Posterior cingulate gyrus (tissue), 11 donors: ENCODE measurements at regions not wholly inside any gene's neighbourhood (a gene's known extent, or its start where the extent isn't known, plus 50 kb on each side); places are given as distances from the start of the nearest gene placed in this dataset.

Experiments used
- DNase-seq, 10 donors: peaks; one replicate each; pipeline versions ENCODE4 v3.0.0 to v3.0.0-alpha.2; 2020 to 2021; ENCODE audit warnings: mixed read lengths in 3 of 10
- intact Hi-C: fragments of 100-400 bp; cut with DNase I; formaldehyde crosslinking; loops from one replicate; pipeline ENCODE4 v1.15.1; 2023

DNA sequence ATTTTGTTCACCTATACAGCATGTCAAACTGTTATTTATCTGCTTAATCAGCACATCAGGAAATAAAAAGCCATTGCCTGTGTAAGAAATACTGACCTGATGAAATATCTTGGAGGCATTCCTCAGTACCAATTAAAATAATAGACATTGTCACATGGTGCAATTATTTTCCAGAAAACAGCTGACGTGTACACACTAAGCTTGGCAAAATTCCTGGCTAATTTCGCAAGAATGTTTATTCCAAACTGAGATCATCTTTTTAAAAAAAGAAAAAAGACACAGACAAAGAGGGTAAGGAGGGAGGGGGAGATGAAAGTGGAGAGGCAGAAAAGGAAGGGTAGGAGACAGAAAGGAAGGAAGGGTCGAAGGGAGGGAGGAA, 61.9 kb upstream of the NFKB1 start:
- intact Hi-C loops, result loop anchor here (10.0 kb wide), 1 partner anchor 94 kb away; the partner anchor contains the start of gene SLC39A8

DNA sequence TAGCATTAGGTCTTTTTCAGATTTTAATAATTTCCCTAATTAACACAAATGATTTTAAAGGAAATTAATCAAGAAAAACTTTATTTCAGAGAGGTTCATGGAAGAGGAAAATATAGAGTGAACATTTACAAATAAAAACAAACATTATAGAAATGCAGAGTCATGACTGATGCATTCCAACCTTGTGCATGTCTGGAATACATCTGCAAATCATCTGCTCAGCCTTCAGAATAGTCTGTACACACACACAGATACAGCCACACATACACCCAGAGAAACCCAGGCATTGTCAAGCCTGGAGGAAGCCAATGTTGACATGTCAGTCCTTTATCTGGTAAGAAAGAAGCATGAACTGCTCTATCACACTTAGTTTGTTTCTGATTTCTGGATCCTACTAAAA, 61.3 kb upstream of the NFKB1 start:
- no peak for DNase-seq
- intact Hi-C loops, result loop anchor here (10.0 kb wide), 1 partner anchor 95 kb away; the partner anchor contains the start of gene SLC39A8

More for the DNA sequence above, 61.9 kb upstream of the NFKB1 start:
- DNase-seq, result no peak

DNA sequence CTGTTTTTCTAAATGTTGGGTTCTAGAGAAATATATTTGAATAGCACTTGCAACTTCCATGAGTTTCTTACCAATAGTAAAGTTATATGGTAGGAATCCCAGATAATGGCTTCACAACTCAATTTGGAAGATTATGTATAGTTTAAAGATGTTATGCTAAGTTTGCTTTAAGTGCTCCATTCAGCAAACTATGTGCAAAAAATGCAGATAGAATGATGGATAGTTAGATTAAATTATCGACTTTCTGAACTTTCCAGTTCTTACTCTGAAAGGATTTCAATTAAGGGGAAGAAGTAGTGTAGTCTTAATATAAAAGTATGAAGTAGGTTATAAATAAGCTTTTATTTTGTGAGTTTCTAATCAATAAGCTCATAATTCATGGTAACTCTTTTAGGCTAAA, 60.7 kb upstream of the NFKB1 start:
- intact Hi-C loops, result no loop called here
- no peak for DNase-seq

DNA sequence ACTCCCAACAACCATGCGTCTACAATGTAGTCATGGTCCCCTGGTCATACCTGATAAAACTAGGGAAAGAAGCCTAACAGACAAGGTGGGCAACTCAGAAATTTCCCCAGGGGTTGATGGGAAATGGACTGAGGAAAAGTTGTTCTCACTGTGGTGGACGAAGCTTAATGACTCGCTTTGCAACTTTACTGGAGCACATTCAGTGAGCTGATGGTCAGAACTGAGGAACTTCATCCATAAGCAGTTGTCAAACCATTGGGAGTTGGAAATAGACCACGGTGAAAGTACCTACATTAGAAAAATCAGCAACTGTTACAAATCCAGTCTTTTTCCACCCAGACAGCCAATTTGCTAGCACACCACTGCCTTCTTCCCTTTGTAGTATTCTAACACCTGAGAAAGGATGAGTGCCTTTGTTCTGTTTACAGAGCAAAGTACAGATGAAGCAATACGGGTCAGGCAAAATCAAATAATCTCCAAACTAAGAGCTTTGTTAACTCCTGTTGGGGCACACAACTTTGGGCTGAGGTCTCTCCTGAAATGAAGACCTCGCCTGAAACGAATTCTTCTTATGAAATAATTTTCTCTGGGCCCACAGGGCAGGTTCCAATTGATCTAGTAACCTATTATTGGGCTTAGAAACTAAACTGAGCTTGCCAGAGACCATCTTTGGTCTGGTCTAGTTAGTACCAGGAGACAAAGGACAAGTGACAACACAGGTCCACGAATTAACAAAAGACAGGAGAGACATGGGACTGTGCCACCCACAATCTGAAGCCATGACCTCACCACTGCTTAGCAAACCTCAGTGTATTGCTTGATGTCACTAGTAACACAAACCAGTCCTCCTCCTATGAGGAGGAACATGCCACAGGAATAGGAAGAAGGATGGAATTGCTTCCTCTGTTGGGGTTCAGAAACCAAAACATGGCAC, 58.9 kb upstream of the NFKB1 start:
- no peak for DNase-seq
- intact Hi-C loops, result no loop called here

DNA sequence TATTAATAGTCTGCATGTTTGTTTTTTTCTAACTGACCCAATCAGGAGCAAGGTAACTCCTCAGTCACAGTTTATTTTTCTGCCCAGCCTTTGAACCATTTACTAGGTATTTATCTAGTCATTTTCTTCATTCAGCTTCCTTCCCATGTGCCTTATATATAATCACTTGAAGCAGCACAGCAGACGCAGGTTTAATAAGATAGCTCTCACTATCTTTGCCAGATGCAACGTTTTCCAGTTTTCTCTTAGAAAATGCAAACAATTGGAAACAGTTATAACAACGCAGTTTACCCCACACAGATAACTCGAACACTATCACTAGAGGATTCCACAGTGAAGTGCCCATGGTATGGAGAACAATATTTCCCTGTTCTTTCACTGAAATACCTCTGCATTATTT, 56.4 kb upstream of the NFKB1 start:
- no peak for DNase-seq
- intact Hi-C loops, result loop anchor here (5.0 kb wide), 1 partner anchor 568 kb away; no protein-coding TSS in a partner anchor

DNA sequence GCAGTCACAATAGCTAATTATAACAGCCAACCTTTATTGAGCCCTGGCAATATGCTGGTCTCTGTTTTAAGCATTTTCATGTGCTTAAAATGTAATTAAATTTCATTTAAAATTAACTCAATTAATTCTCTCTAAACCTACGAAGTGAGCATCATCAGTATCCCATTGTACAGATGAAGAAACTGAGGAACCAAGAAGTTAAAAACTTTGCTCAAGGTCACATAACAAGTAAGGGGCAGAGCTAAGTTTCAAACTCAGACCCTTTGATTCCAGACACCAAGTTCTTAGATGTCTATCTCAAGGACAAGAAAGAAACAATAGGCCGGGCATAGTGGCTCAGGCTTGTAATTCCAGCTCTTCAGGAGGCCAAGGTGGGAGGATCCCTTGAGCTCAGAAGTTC, 55.9 kb upstream of the NFKB1 start:
- no peak for DNase-seq
- intact Hi-C loops, result loop anchor here (5.0 kb wide), 1 partner anchor 567 kb away; no protein-coding TSS in a partner anchor

DNA sequence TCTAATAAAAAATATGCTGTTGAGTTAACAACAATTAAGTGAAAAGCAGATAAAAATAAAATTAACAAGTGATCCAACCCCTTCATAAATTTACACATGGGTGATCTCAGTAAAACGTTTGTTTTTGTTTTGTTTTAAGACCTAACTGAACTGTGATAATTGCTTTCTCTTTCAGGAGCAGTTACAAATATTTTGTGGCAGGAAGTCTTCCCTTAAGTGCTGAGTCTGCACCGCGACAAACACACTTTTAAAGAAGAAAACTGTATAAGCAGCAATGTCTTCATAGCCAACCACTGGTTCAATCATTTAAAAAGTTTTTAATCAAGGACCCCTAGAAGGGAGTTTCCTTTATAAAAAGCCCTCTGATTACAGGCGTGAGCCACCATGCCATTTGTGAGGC, 53.7 kb upstream of the NFKB1 start:
- no peak for DNase-seq
- intact Hi-C loops, result loop anchor here (5.0 kb wide), 1 partner anchor 565 kb away; no protein-coding TSS in a partner anchor

DNA sequence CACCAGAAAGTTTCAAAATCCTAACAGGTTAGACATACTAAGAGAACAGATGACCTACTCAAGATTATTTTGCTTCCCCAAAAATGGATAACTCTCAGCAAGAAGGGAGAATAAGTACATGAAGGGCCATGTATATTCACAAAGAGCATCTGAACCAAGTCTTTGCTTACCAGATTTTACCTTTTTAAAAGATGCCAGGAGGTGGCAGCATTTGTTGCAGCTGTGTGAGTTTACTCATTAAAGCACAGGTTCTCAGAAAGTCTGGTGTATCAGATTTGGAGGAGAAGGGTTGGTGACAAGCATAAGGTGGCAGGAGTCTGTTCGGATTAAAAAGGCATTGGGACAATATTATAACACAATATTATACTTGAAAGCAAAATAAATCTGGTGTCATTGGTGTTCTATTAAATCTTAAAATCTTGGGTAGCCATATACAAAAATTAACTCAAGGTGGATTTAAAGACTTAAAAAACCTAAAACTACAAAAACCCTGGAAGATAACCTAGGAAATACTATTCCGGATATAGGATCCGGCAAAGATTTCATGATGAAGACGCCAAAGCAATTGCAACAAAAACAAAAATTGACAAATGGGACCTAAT, 51.3 kb upstream of the NFKB1 start:
- peak in 2 of 10 donors; percentile 27 to 41 for DNase-seq
- intact Hi-C loops, result loop anchor here (5.0 kb wide), 3 partner anchors 162 to 642 kb away; no protein-coding TSS in a partner anchor

DNA sequence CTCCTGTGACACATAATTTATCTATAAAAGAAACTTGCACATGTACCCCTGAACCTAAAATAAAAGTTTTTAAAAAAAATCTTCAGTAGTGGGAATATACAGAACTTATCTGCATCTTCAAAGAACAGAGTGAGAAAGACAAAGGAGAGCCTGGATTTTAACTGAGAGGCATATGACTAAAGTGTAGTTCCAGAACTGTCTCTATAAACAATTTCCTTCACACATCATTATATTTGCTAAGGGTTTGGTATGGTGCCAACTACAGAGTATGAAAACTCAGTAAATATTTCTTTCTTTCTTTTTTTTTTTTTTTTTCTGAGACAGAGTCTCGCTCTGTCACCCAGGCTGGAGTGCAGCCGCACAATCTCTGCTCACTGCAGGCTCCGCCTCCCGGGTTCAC, 49.9 kb upstream of the NFKB1 start:
- no peak for DNase-seq
- intact Hi-C loops, result loop anchor here (5.0 kb wide), 2 partner anchors 161 to 641 kb away; no protein-coding TSS in a partner anchor
